Naive B cell (primary cell): ENCODE measurements at regions not wholly inside any gene's neighbourhood (a gene's known extent, or its start where the extent isn't known, plus 50 kb on each side); places are given as distances from the start of the nearest gene placed in this dataset.

Experiments
- ATAC-seq, 2 donors: fragments of 150-1000 bp; cut with Tn5 transposase; 2 replicates each; pipeline ENCODE4 v1.10.0; 2021; ENCODE audit warnings: low read depth in 2 of 2, mild to moderate bottlenecking in 2 of 2, moderate library complexity in 2 of 2
- DNase-seq: peaks from one replicate; pipeline ENCODE4 v3.0.0; 2022
- H3K27ac Mint-ChIP-seq, 6 donors: one replicate each; pipeline ENCODE4 v1.8.0; 2020 to 2022; ENCODE audit warnings: mild to moderate bottlenecking in 6 of 6, mixed read lengths in 6 of 6, moderate library complexity in 5 of 6, inconsistent platforms in 2 of 6
- H3K27me3 Mint-ChIP-seq, 3 donors: one replicate each; pipeline ENCODE4 v1.8.0; 2021 to 2022; ENCODE audit warnings: mixed read lengths in 3 of 3, mild to moderate bottlenecking in 1 of 3
- H3K36me3 Mint-ChIP-seq, 2 donors: one replicate each; pipeline ENCODE4 v1.8.0; 2020 to 2022; ENCODE audit warnings: mixed read lengths in 2 of 2, inconsistent platforms in 1 of 2, mild to moderate bottlenecking in 1 of 2
- H3K4me1 Mint-ChIP-seq, 3 donors: one replicate each; pipeline ENCODE4 v1.8.0; 2020 to 2022; ENCODE audit warnings: mixed read lengths in 3 of 3, inconsistent platforms in 1 of 3, mild to moderate bottlenecking in 1 of 3, moderate library complexity in 1 of 3
- H3K4me3 Mint-ChIP-seq, 8 donors: one replicate each; pipeline ENCODE4 v1.8.0; 2020 to 2022; ENCODE audit warnings: mild to moderate bottlenecking in 8 of 8, mixed read lengths in 8 of 8, moderate library complexity in 8 of 8, inconsistent platforms in 2 of 8
- H3K9me3 Mint-ChIP-seq, 7 donors: one replicate each; pipeline ENCODE4 v1.8.0; 2020 to 2022; ENCODE audit warnings: mixed read lengths in 7 of 7, mild to moderate bottlenecking in 5 of 7, inconsistent platforms in 2 of 7, moderate library complexity in 1 of 7

DNA sequence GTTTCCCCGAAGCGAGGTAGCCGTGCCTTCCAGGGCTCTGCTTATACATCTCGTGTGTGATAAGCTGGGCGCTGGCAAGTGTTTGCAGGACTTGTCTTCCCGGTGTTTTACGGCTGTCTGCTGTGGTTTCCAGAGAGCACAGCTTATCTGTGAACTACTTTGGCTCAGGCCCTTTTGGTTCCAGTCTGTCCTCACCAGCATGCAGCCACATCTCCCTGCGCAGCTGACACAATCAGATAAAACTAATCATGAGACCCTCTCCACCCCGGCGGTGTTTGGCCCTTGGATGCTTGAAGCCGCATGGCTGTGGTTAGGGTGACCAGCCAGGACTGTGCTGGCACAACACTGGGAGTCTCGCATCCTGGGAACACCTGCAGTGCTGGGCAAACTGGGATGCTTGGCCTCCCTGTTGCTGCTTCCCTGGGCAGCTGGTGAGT lies 241.8 kb upstream of the FOXQ1 start:
- Mint-ChIP-seq H3K27me3 (peaks cover 9 to 19% (median 15%) of the 10 kb centered on the region in 3 donors), H3K4me1 (no peaks in the 10 kb centered on the region), H3K36me3 (no peaks in the 10 kb centered on the region), H3K9me3 (peaks cover 0 to 5% (median 0%) of the 10 kb centered on the region in 7 donors), H3K27ac (no peak overlapping the region), H3K4me3 (peak overlapping the region in 1 of 8 donors; percentile 17)
- ATAC-seq, result no peak
- no peak for DNase-seq

DNA sequence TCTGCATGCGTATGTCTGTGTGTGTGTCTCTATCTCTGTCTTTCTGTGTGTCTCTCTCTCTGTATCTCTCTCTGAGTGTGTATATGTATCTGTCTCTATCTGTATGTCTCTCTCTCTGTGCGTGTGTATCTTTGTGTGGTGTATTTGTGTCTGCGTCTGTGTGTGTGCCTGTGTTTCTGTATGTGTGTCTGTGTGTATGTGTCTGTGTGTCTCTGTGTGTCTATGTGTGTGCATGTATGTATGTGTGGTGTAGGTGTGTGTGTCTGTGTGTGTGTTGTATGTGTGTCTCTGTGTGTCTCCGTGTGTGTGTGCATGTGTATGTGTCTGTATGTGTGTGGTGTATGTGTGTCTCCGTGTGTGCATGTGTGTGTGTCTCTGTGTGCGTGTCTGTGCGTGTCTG lies 243.0 kb upstream of the FOXQ1 start:
- DNase-seq (no peak), ATAC-seq (no peak)
- H3K4me3 Mint-ChIP-seq, result no peak overlapping the region
- peaks cover 9 to 20% (median 19%) of the 10 kb centered on the region in 3 donors for H3K27me3 Mint-ChIP-seq
- peaks cover 0 to 5% (median 0%) of the 10 kb centered on the region in 7 donors for H3K9me3 Mint-ChIP-seq
- no peaks in the 10 kb centered on the region for H3K36me3 Mint-ChIP-seq
- no peaks in the 10 kb centered on the region for H3K4me1 Mint-ChIP-seq
- peak overlapping the region in 1 of 6 donors; percentile 0 for H3K27ac Mint-ChIP-seq

DNA sequence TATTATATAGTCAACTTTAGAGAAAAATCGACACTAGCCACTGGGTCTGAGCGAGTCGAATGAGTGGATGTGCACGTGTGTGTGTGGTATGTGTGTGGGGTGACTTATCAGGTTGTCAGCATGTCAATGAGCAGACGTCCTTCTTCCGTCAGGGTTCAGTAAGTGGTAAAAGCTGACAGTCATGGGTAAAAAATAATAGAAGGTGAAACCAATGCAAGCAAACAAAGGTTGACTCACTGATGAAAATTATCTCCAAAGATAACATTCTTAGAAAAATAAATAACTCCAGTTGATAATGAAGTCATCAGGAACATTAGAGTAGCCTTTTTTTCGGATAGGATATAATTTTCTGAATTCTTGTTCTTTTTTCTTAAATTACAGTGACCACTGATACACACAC lies 243.8 kb upstream of the FOXQ1 start:
- Mint-ChIP-seq H3K27ac (no peak overlapping the region), H3K4me1 (no peaks in the 10 kb centered on the region), H3K9me3 (peaks cover 0 to 5% (median 0%) of the 10 kb centered on the region in 7 donors), H3K36me3 (no peaks in the 10 kb centered on the region), H3K27me3 (peaks cover 9 to 20% (median 19%) of the 10 kb centered on the region in 3 donors), H3K4me3 (no peak overlapping the region)
- DNase-seq (no peak), ATAC-seq (no peak)

GRCh38 chr6:1067346-1067745 lies 244.6 kb upstream of the FOXQ1 start:
- DNase-seq (no peak), ATAC-seq (no peak)
- H3K4me1 Mint-ChIP-seq, result no peaks in the 10 kb centered on the region
- no peak overlapping the region for H3K27ac Mint-ChIP-seq
- peaks cover 0 to 5% (median 0%) of the 10 kb centered on the region in 7 donors for H3K9me3 Mint-ChIP-seq
- H3K36me3 Mint-ChIP-seq, result no peaks in the 10 kb centered on the region
- peaks cover 9 to 26% (median 20%) of the 10 kb centered on the region in 3 donors for H3K27me3 Mint-ChIP-seq
- no peak overlapping the region for H3K4me3 Mint-ChIP-seq

GRCh38 chr6:1066449-1067090 lies 245.3 kb upstream of the FOXQ1 start:
- Mint-ChIP-seq H3K27ac (no peak overlapping the region), H3K4me1 (no peaks in the 10 kb centered on the region), H3K9me3 (peaks cover 0 to 5% (median 0%) of the 10 kb centered on the region in 7 donors), H3K36me3 (no peaks in the 10 kb centered on the region), H3K4me3 (no peak overlapping the region), H3K27me3 (peaks cover 16 to 30% (median 24%) of the 10 kb centered on the region in 3 donors)
- DNase-seq, result no peak
- no peak for ATAC-seq

DNA sequence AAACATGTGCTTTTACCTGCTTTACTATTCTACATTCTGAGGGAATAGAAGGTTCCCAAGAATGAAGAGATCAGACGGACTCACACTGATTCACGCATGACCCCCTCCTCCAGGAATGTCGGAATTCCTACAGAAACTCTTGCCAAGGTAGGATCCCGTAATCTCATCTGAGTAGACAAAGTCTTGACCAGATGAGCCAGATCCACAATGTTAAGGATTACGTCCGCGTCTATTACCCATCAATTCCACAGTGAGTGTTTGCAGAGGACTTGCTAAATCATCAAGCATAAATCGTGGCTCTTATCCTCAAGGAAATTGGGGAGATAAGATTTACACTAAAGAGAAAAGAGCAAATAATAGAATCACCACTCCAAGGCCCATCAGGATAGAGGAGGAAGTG lies 245.9 kb upstream of the FOXQ1 start:
- Mint-ChIP-seq H3K27ac (no peak overlapping the region), H3K27me3 (peaks cover 19 to 32% (median 30%) of the 10 kb centered on the region in 3 donors), H3K4me1 (no peaks in the 10 kb centered on the region), H3K4me3 (no peak overlapping the region), H3K36me3 (no peaks in the 10 kb centered on the region), H3K9me3 (peaks cover 0 to 5% (median 0%) of the 10 kb centered on the region in 7 donors)
- DNase-seq (no peak), ATAC-seq (no peak)

- H3K4me1 Mint-ChIP-seq, result no peaks in the 10 kb centered on the region
- ATAC-seq (no peak), DNase-seq (no peak)
- H3K27ac Mint-ChIP-seq, result no peak overlapping the region
- peaks cover 0 to 4% (median 0%) of the 10 kb centered on the region in 7 donors for H3K9me3 Mint-ChIP-seq
- H3K36me3 Mint-ChIP-seq, result no peaks in the 10 kb centered on the region
- peaks cover 14 to 26% (median 25%) of the 10 kb centered on the region in 3 donors for H3K27me3 Mint-ChIP-seq
- no peak overlapping the region for H3K4me3 Mint-ChIP-seq
These were observed 248.1 kb upstream of the FOXQ1 start for GRCh38 chr6:1063671-1064355.

GRCh38 chr6:1062786-1063545 lies 248.9 kb upstream of the FOXQ1 start:
- H3K27ac Mint-ChIP-seq, result no peak overlapping the region
- ATAC-seq (no peak), DNase-seq (no peak)
- no peaks in the 10 kb centered on the region for H3K4me1 Mint-ChIP-seq
- peaks cover 0 to 4% (median 0%) of the 10 kb centered on the region in 7 donors for H3K9me3 Mint-ChIP-seq
- H3K27me3 Mint-ChIP-seq, result peaks cover 10 to 24% (median 22%) of the 10 kb centered on the region in 3 donors
- no peak overlapping the region for H3K4me3 Mint-ChIP-seq
- no peaks in the 10 kb centered on the region for H3K36me3 Mint-ChIP-seq

DNA sequence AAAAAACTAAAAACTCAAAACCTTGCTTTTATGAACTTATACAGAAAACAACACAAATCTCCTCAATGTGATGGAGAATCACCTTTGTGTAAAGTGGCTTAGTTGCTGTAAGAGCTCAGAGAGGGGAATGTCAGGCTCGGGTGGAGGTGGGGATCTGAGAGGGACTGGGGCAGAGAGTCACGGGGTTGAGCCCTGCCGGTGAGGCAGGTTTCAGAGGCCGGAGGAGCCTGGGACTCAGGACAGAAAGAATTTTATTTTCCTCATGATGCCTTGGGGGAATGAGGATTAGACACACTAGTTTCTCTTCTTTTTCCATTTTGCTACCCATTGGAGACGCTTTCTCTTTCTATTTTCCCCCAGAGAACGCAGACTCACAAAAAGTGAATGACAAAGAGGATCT lies 252.3 kb upstream of the FOXQ1 start:
- H3K4me1 Mint-ChIP-seq, result no peaks in the 10 kb centered on the region
- H3K4me3 Mint-ChIP-seq, result no peak overlapping the region
- H3K36me3 Mint-ChIP-seq, result no peaks in the 10 kb centered on the region
- DNase-seq (no peak), ATAC-seq (no peak)
- H3K27me3 Mint-ChIP-seq, result peaks cover 15 to 19% (median 18%) of the 10 kb centered on the region in 3 donors
- peak overlapping the region in 1 of 6 donors; percentile 62 for H3K27ac Mint-ChIP-seq
- peaks cover 0 to 4% (median 0%) of the 10 kb centered on the region in 7 donors for H3K9me3 Mint-ChIP-seq

- no peak for DNase-seq
- no peaks in the 10 kb centered on the region for H3K36me3 Mint-ChIP-seq
- no peak for ATAC-seq
- H3K27ac Mint-ChIP-seq, result no peak overlapping the region
- H3K9me3 Mint-ChIP-seq, result peaks cover 0 to 4% (median 0%) of the 10 kb centered on the region in 7 donors
- peaks cover 14 to 19% (median 14%) of the 10 kb centered on the region in 3 donors for H3K27me3 Mint-ChIP-seq
- H3K4me3 Mint-ChIP-seq, result no peak overlapping the region
- H3K4me1 Mint-ChIP-seq, result no peaks in the 10 kb centered on the region
These were observed 254.3 kb upstream of the FOXQ1 start for GRCh38 chr6:1057490-1058135.

- H3K4me1 Mint-ChIP-seq, result no peaks in the 10 kb centered on the region
- no peak overlapping the region for H3K4me3 Mint-ChIP-seq
- no peaks in the 10 kb centered on the region for H3K36me3 Mint-ChIP-seq
- ATAC-seq (no peak), DNase-seq (no peak)
- H3K27me3 Mint-ChIP-seq, result peaks cover 8 to 26% (median 13%) of the 10 kb centered on the region in 3 donors
- no peak overlapping the region for H3K27ac Mint-ChIP-seq
- H3K9me3 Mint-ChIP-seq, result peaks cover 0 to 3% (median 0%) of the 10 kb centered on the region in 7 donors
These were observed 256.6 kb upstream of the FOXQ1 start for GRCh38 chr6:1055015-1055921.

GRCh38 chr6:1054653-1055014 lies 257.3 kb upstream of the FOXQ1 start:
- H3K27me3 Mint-ChIP-seq, result peaks cover 13 to 31% (median 14%) of the 10 kb centered on the region in 3 donors
- no peak overlapping the region for H3K27ac Mint-ChIP-seq
- no peak for DNase-seq
- no peak overlapping the region for H3K4me3 Mint-ChIP-seq
- ATAC-seq, result no peak
- H3K36me3 Mint-ChIP-seq, result no peaks in the 10 kb centered on the region
- no peaks in the 10 kb centered on the region for H3K4me1 Mint-ChIP-seq
- H3K9me3 Mint-ChIP-seq, result peaks cover 0 to 3% (median 0%) of the 10 kb centered on the region in 7 donors
